Gastrocnemius medialis (tissue), 4 donors: ENCODE measurements at regions not wholly inside any gene's neighbourhood (a gene's known extent, or its start where the extent isn't known, plus 50 kb on each side); places are given as distances from the start of the nearest gene placed in this dataset.

Source experiments
- CTCF ChIP-seq, 5 experiments: fragments of 450-650 bp in 3 of 5; fragments of 200-600 bp in 2 of 5; sonication (generic) in 2 of 5; IDR thresholded peaks in 4 of 5; conservative IDR thresholded peaks in 1 of 5; 1 replicate in 4 of 5; 2 replicates in 1 of 5; pipeline ENCODE4 v1.5.1; 2016 to 2019; ENCODE audit warnings: antibody characterized with exemption in 5 of 5, mild to moderate bottlenecking in 3 of 5, moderate library complexity in 3 of 5
- POLR2A ChIP-seq, 2 donors: fragments of 450-650 bp; IDR thresholded peaks; one replicate each; pipeline ENCODE4 v1.6.1; 2017; ENCODE audit warnings: antibody characterized with exemption in 2 of 2, mild to moderate bottlenecking in 2 of 2, moderate library complexity in 2 of 2

- TF ChIP-seq CTCF (IDR thresholded peaks at IDR 0.05 in 4 of 5, conservative IDR thresholded peaks at IDR 0.05 in 1 of 5) (no peak), POLR2A (IDR thresholded peaks at IDR 0.05) (no peak)
These were observed 529.1 kb upstream of the PCDH10 start for GRCh38 chr4:132619968-132620367.
